ENCODE measurements at regions not wholly inside any gene's neighbourhood (a gene's known extent, or its start where the extent isn't known, plus 50 kb on each side); places are given as distances from the start of the nearest gene placed in this dataset.

DNA sequence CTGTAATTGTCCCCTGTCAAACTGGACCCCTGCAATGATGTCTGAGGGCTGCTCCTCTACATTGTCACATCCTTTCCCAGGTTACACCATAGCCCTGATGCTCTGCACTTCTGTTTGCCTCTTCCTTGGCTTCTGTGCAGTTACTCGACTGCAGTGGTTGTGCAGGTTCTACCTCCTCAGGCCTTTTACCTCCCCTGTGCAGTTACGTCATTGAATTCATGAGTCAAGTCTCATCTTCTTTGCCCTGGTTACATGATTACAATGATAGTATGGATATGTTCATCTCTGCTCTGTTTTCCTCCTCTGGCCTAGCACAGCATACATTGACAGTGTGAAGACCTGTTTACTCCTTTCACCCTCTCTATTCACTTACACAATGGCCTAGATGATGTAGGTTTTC is 83.2 kb downstream of the FAM47B start:
- TF ChIP-seq, protein P1, sequence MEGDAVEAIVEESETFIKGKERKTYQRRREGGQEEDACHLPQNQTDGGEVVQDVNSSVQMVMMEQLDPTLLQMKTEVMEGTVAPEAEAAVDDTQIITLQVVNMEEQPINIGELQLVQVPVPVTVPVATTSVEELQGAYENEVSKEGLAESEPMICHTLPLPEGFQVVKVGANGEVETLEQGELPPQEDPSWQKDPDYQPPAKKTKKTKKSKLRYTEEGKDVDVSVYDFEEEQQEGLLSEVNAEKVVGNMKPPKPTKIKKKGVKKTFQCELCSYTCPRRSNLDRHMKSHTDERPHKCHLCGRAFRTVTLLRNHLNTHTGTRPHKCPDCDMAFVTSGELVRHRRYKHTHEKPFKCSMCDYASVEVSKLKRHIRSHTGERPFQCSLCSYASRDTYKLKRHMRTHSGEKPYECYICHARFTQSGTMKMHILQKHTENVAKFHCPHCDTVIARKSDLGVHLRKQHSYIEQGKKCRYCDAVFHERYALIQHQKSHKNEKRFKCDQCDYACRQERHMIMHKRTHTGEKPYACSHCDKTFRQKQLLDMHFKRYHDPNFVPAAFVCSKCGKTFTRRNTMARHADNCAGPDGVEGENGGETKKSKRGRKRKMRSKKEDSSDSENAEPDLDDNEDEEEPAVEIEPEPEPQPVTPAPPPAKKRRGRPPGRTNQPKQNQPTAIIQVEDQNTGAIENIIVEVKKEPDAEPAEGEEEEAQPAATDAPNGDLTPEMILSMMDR (IDR thresholded peaks at IDR 0.05; ENCODE audit: insufficient read depth, low read length, severe bottlenecking), result no peak
- no peak for FAIRE-seq
- H3K4me3 ChIP-seq (ENCODE audit: low read depth, low read length), result no peak overlapping the region
- no peaks in the 10 kb centered on the region for H3K36me3 ChIP-seq (ENCODE audit: control insufficient read depth, insufficient read depth, low read length)
- peak; percentile 6 for DNase-seq (ENCODE audit: low read depth)
- no peaks in the 10 kb centered on the region for H3K27me3 ChIP-seq (ENCODE audit: control insufficient read depth, insufficient read depth, low read length)

DNA sequence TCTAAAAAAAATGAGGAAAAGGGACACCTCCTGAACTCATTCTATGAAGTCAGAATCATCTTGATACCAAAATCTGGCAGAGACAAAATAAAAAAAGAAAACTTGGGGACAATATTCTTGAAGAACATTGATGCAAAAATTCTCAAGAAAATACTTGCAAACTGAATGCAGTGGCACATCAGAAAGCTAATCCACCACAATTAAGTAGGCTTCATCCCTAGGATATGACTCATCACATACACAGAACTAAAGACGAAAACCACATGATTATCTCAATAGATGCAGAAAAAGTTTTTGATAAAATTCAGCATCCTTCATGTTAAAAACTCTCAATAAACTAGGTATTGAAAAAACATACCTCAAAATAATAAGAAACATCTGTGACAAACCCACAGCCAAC is 98.3 kb downstream of the FAM47B start:
- DNase-seq (ENCODE audit: low read depth) (no peak), FAIRE-seq (no peak)

DNA sequence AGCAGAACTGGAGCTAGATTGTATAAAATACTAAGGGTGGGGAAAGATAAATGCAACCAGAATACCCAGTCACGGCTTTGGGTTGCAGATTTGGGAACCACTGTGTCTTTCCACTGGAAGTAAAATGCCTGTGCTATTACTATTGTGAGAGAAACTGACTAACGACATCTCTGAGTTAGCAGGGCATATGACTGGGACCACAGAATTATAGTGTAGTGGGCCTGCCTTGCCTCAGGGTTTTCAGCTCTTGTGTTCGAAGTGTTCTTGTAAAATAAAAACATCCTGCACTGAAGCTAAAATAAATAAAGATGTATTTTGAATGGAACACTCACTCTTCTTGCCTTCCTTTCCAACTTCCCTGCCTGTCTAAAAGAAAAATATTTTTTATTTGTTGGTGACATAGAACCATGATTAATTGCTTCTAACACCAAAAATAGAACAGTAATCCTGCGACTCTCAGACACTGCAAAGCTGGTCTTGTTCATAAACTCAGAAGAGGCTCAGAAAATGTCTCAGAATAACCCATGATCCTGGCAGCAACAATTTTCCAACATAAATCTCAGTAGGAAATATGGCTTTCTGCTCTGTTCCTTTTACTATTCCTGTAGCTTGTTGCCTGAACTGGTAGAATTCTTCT is 104.2 kb downstream of the FAM47B start:
- FAIRE-seq (no peak), DNase-seq (ENCODE audit: low read depth) (no peak)
- TF ChIP-seq, protein P1 (IDR thresholded peaks at IDR 0.05; ENCODE audit: insufficient read depth, low read length, severe bottlenecking), result no peak
- H3K4me3 ChIP-seq (ENCODE audit: low read depth, low read length), result no peak overlapping the region
- no peaks in the 10 kb centered on the region for H3K27me3 ChIP-seq (ENCODE audit: control insufficient read depth, insufficient read depth, low read length)
- H3K36me3 ChIP-seq (ENCODE audit: control insufficient read depth, insufficient read depth, low read length), result no peaks in the 10 kb centered on the region

More for the DNA sequence above, 98.3 kb downstream of the FAM47B start:
- Histone ChIP-seq H3K36me3 (ENCODE audit: control insufficient read depth, insufficient read depth, low read length) (no peaks in the 10 kb centered on the region), H3K27me3 (ENCODE audit: control insufficient read depth, insufficient read depth, low read length) (no peaks in the 10 kb centered on the region), H3K4me3 (ENCODE audit: low read depth, low read length) (no peak overlapping the region)
- TF ChIP-seq, protein P1 (IDR thresholded peaks at IDR 0.05; ENCODE audit: insufficient read depth, low read length, severe bottlenecking), result no peak

DNA sequence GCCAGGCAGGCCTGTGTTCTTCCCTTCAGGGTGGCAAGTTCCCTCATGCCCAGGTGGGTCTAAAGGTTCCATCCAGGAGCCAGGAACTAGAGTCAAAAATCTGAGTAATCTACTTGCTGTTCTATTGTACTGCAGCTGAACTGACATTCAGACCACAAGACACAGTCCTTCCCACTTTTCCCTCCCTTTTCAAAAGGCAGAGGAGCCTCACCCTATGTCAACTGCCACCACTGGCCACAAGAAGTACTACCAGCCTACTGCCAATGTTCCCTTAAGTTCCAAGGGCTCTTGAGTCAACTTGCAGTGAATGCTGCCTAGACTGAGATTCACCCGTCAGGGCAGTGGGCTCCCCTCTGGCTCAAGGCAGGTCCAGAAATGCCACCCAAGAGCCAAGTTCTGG is 133.5 kb downstream of the FAM47B start:
- TF ChIP-seq, protein P1 (IDR thresholded peaks at IDR 0.05; ENCODE audit: insufficient read depth, low read length, severe bottlenecking), result peak; percentile 14
- Histone ChIP-seq H3K36me3 (ENCODE audit: control insufficient read depth, insufficient read depth, low read length) (no peaks in the 10 kb centered on the region), H3K27me3 (ENCODE audit: control insufficient read depth, insufficient read depth, low read length) (no peaks in the 10 kb centered on the region), H3K4me3 (ENCODE audit: low read depth, low read length) (no peak overlapping the region)
- FAIRE-seq, result peak; percentile 58
- DNase-seq (ENCODE audit: low read depth), result peak; percentile 66

DNA sequence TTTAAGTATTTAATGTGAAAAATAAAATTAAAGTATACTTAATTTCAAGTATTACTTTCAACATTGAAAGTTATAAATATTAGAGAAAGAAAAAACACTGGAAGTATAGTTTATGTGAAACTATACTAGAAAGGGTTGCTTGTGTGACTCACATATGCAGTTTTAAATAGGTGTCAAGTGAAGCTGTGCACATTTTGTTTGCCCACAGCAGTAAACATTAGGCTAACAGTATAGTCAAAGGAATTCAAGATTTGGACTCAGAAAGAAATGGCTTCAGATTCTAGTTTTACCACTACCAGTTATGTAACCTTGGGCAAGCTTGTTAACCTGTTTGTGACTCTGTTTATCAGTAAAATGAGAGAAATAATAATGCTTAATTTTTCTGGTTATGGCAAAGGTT is 148.2 kb downstream of the FAM47B start:
- Histone ChIP-seq H3K27me3 (ENCODE audit: control insufficient read depth, insufficient read depth, low read length) (no peaks in the 10 kb centered on the region), H3K36me3 (ENCODE audit: control insufficient read depth, insufficient read depth, low read length) (no peaks in the 10 kb centered on the region), H3K4me3 (ENCODE audit: low read depth, low read length) (no peak overlapping the region)
- TF ChIP-seq, protein P1 (IDR thresholded peaks at IDR 0.05; ENCODE audit: insufficient read depth, low read length, severe bottlenecking), result no peak
- FAIRE-seq (no peak), DNase-seq (ENCODE audit: low read depth) (no peak)

DNA sequence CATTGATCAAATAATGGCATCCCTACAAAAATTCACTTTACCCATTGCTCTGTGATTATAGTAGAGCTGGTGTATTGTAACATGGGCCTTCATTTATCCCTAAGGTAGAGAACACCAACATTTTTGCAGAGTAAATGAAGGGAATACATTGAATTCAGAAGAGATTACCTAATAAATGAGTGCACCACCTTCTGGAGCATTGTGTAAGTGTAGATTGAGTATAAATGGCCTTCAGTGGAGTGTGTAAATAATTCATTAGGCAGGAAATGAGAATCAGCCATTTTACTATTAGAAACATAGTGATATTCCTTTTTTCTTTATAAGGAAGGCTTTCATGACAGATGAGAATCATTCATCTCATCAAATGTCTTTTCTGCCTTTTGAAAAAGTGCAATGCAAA is 155.8 kb downstream of the FAM47B start:
- DNase-seq (ENCODE audit: low read depth) (peak; percentile 4), FAIRE-seq (no peak)
- Histone ChIP-seq H3K36me3 (ENCODE audit: control insufficient read depth, insufficient read depth, low read length) (no peaks in the 10 kb centered on the region), H3K4me3 (ENCODE audit: low read depth, low read length) (no peak overlapping the region), H3K27me3 (ENCODE audit: control insufficient read depth, insufficient read depth, low read length) (no peaks in the 10 kb centered on the region)
- TF ChIP-seq, protein P1 (IDR thresholded peaks at IDR 0.05; ENCODE audit: insufficient read depth, low read length, severe bottlenecking), result no peak
